Activated CD4-positive, CD25-positive, alpha-beta regulatory T cell (primary cell): ENCODE measurements at regions not wholly inside any gene's neighbourhood (a gene's known extent, or its start where the extent isn't known, plus 50 kb on each side); places are given as distances from the start of the nearest gene placed in this dataset.
"Not testable (repeated sequence)": the region's sequence is repeated elsewhere in the genome, so short reads cannot be mapped to it uniquely, and the experiment has no call there.

Source experiments
- DNase-seq, 4 experiments: peaks; one replicate each; lab custom pipeline; 2025; lab: John Stamatoyannopoulos, UW

DNA sequence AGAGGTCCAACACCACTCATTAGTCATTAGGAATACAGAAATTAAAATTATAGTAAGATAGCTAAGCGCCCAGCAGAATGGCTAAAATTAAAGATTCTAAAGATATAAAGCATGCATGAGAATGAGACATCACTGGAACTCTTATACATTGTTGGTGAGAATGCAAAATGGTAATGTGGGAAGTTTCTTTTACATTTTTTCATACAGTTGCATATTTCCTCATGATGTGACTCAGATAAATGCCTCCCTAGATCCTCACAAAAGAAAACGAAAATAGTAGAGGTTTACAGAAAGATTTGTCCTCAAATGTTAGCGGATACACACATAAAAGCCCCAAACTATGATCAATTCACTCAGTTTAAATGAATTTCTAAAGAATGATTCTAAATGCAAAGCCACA lies 633.7 kb upstream of the GJE1 start:
- no peak for DNase-seq

GRCh38 chr6:141492521-141493284 lies 640.0 kb upstream of the GJE1 start:
- no peak for DNase-seq

GRCh38 chr6:141491684-141492083 lies 641.0 kb upstream of the GJE1 start:
- no peak for DNase-seq

GRCh38 chr6:141490982-141491381 lies 641.7 kb upstream of the GJE1 start:
- DNase-seq = no peak

- no peak for DNase-seq
Measured at GRCh38 chr6:141488488-141488887, 644.2 kb upstream of the GJE1 start.

GRCh38 chr6:141486942-141487341 lies 645.8 kb upstream of the GJE1 start:
- DNase-seq = no peak

GRCh38 chr6:141484711-141485110 lies 648.0 kb upstream of the GJE1 start:
- DNase-seq = no peak

- DNase-seq = peak in 2 of 4 experiments; percentile 5 to 25
Measured at GRCh38 chr6:141483598-141484061, 649.1 kb upstream of the GJE1 start.

DNA sequence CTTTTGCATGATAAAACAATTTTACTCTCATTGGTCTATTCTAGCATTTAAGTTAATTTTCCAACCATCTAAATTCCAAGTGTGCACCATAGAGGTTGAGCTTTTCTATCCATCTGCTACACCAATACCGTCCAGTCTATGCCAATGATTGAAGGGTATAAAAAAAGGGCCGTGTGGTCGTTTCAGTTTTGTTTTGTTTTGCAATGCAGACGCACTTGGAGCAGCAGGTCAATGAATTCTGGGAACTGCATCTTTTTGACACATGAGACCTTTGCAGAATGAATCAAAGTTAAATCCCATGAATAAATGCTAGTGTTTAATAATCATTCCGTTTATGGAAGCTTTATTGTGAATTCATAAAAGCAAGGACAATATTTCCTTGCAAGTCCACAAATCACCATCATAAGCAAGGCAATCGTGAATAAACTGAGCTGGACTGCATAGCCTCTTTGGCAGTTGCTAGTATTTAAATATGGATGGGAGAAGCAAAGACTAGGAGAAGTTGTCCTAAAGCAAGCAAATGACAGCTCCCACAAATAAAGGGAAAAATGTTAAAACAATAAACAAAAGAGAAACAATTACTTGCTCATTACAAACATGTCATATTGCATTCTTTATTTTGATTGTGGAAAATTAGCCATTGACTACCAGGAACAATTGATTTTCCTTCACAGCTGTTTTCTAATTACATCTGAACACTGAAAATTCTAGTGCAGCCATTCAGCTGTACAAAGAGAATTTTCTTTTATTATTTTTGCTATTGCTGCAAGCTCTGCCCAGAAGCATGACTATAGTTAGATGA lies 649.7 kb upstream of the GJE1 start:
- no peak for DNase-seq

DNA sequence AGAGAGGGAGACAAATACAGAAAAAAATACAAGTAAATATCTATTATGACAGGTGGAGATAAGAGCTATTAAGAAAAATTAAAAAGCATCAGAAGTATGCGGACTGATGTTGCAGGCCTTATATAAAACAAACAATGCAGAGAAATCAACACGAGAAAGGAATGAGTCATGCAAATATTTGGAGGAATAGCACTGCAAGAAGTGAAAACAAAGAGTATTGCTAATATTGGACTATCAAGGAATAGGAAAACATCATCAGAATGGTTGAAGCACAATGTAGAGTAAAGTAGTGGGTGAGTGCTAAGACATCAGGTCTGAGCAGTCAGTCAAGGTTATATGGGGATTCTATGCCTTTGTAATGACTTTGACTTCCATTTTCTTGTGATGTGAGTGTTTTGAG lies 657.5 kb upstream of the GJE1 start:
- no peak for DNase-seq

- DNase-seq = no peak
Measured at GRCh38 chr6:141472162-141472928, 660.4 kb upstream of the GJE1 start.

DNA sequence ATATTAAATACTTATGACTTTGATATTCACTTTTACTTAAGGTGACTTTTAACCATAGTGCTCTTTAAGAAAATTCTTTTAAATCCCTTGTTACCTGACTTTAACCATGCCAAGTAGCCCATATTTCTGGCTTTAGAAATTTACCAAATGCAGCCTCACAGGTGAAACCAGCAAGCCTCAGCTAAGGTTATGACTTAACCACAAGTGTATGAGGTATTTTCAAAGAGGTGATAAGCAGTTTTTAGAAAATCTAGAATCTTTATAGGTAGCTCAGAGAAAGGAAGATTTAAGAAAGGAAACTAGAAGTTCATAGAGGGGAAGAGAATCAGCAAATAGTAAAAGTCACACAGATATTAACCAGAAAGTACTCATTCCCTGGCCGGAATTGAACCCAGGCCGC lies 661.9 kb upstream of the GJE1 start:
- no peak for DNase-seq

DNA sequence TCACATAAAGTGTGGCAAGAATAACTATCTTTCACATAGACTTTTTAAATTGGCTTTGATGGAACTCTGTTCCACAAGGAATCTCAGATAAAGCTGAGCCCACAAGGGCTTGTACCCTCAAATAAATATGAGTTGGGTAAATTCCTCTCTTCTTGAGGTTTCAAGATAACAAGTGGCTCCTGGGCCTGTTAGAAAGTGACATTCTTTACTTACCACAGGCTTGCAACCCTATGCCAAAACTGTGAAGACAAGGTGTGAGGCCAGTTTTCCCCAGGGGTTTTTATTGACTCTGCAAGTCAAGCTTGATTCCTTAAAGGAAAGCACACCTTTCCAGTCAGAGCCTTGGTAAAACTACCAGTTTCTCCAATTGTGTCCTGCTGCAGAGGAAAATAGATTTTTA lies 664.8 kb upstream of the GJE1 start:
- DNase-seq = no peak

- DNase-seq = no peak
Measured at GRCh38 chr6:141467041-141467440, 665.7 kb upstream of the GJE1 start.

DNA sequence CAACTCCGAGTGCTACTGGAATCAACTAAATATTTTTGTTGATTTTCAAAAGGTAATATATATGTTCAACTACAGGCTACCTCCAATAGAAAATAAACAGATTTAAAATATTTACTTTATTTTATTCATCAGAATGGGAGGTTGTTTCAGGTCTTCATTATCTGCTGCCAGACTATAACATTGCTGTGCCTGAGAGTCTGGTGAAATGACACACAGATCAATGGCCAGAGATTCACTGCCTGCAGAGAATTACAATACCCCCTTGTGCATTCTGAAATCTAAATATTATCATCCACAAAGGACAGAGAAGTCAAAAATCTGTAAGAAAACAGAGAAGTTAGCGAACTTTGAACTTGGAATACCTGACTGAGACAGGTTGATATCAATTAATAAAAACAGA lies 667.8 kb upstream of the GJE1 start:
- no peak for DNase-seq

DNA sequence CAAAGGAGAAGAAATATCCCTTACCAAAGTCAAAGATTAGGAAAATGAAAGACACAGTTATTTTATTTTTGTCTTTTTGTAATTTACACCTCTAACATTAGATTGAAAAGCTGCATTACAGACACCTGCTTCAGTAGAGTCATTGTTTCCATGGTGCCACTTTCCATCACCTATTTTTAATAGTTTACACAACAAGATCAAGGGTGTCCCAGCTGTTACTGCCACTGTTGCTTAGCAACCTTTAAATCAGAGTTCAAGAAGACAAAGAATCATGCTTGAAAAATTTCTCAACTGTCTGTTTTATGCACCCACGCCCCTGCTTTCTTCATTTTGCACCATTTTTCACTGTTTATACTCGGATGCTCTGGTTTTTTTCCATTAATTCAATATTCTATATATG lies 668.2 kb upstream of the GJE1 start:
- no peak for DNase-seq

DNA sequence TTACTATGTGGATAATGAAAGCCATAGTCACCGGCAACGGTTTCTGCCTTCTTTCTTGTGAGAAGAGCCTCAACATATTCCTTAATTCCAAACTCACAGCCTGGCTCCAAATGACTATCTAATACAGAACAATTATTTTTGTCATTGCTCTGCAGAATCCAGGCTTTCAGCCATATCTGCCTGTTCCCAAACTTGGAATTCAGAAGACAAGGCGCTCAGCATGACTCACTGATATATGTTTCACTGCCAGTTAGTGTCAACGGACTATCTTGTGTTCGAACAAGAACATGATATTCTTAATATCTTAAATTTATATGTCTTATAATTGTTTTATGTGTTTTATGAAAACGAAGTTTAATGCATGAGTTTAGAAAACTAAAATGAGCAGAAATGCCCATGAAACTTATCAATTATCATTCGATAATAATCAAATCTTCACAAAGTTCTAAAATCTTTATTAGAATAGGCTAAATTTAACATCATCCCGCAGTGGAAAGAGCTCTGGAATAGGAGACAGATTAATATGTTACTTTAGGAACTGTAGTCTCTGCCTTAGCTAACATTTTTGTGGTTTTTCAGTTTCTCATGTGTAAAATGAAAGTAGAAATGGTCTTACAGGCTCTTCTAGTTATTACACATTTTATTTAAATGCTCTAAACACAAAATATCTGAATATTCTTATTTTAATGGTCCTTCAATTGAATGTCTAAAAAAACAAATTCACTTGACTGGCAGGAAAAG lies 669.3 kb upstream of the GJE1 start:
- no peak for DNase-seq

GRCh38 chr6:141460743-141461484 lies 671.8 kb upstream of the GJE1 start:
- no peak for DNase-seq

GRCh38 chr6:141460245-141460644 lies 672.5 kb upstream of the GJE1 start:
- not testable (repeated sequence) for DNase-seq

- DNase-seq = not testable (repeated sequence)
Measured at GRCh38 chr6:141457984-141458383, 674.7 kb upstream of the GJE1 start.

DNA sequence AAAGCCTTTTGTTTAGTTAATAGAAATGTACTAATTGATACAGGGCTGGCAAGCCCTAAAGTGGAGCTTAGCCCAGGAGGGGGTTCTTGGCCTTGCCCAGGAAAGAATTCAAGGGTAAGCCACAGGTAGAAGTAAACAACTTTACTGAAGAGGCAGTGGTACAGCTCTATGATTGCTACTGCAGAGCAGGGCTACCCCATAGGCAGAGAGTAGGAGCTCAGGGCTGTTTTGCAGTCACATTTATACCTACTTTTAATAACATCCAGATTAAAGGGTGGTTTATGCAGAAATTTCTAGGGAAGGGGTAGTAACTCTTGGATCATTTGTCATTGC lies 680.4 kb upstream of the GJE1 start:
- DNase-seq = no peak
